NCI-H128 (cell line): ENCODE measurements at regions not wholly inside any gene's neighbourhood (a gene's known extent, or its start where the extent isn't known, plus 50 kb on each side); places are given as distances from the start of the nearest gene placed in this dataset.

ENCODE experiments used
- DNase-seq: peaks from one replicate; lab custom pipeline; 2025; ENCODE audit not compliant: unreplicated experiment; lab: John Stamatoyannopoulos, UW

DNA sequence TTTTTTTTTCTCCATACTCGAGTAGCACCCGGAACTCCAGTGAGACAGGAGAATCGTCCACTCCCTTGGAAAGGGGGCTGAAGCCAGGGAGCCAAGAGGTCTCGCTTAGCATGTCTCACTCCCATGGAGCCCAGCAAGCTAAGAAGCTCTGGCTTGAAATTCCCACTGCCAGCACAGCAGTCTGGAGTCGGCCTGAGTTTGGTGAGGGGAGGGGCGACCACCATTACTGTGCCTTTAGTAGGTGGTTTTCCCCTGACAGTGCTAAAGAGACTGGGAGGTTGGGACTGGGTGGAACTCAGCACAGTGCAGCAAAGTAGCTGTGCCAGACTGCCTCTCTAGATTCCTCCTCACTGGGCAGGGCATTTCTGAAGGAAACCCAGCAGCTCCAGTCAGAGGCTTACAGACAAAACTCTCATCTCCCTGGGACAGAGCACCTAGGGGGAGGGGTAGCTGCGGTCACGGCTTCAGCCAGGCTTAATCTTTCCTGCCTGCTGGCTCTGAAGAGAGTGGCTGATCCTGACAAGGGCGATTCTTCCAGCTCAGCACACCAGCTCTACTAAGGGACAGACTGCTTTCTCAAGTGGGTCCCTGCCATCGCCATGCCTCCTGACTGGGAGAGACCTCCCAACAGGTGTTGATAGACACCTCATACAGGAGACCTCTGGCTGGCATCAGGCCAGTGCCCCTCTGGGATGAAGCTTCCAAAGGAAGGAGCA is 414.5 kb upstream of the ZNF608 start:
- no peak for DNase-seq

DNA sequence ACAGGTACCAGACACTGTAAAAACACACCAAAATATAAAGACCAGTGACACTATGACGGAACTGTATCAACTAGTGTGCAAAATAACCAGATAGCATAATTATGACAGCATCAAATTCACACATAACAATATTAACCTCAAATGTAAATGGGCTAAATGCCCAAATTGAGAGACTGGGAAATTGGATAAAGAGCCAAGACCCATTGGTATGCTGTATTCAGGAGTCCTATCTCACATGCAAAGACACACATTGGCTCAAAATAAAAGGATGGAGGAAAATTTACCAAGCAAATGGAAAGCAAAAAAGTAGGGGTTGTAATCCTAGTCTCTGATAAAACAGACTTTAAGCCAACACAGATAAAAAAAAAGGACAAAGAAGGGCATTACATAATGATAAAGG is 416.3 kb upstream of the ZNF608 start:
- no peak for DNase-seq

- DNase-seq: no peak
Observed at GRCh38 chr5:125169396-125169795, 423.0 kb upstream of the ZNF608 start.

GRCh38 chr5:125171641-125172040 is 425.2 kb upstream of the ZNF608 start:
- no peak for DNase-seq

DNA sequence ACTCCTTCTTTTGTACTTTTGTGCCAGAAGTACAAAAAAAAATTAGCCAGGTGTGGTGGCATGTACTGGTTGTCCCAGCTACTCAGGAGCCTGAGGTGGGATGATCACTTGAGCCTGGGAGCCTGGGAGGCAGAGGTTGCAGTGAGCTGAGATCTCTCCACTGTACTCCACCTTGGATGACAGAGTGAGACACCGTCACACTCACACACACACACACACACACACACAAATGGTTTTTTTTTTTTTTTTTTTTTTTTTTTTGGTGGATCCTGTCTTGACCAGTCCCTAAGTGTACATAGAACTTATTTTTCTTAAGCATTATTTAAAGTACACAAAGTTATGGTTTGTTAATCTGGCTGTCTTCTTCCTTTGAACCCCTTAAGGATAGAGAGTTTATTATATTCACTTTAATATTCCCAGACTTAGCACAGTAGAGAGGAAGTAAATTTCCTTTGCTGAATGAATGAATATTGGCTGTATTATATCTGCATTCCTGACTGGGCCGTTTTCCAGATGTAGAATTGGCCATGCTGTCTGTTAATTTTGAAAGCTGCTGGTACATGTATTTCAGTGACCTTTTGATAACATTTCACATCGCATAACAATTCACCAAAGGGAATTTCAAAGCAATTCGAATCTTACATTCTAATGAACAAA is 429.0 kb upstream of the ZNF608 start:
- DNase-seq: no peak

GRCh38 chr5:125176005-125176390 is 429.6 kb upstream of the ZNF608 start:
- DNase-seq: no peak

GRCh38 chr5:125177340-125177739 is 430.9 kb upstream of the ZNF608 start:
- DNase-seq: no peak

GRCh38 chr5:125179612-125180011 is 433.2 kb upstream of the ZNF608 start:
- DNase-seq: no peak

DNA sequence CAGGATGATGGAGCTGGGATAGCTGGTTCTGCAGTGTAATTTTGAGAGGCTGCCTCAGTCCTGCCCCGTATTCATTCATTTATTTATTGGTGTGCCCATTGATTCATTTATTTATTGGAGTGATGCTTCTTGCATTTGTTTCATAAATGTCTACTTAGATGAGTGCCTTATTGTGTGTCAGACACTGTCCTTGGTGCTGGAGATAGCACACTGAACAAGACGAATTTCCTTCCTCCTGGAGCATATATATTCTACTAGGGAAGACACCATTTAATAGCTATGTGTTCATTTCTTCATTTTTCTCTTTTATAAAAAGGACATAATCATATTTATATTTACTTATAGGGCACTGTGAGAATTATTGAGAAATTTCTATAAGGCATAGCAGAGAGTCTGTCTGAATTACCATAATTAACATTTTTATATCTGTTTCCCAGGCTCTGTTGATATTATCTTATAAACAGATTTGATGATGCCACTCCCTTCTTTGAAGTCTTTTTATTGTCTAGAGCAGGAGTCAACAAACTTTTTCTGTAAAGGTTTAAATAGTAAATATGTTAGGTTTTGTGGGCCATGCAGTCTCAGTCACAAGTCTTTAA is 433.9 kb upstream of the ZNF608 start:
- no peak for DNase-seq

- no peak for DNase-seq
Observed at GRCh38 chr5:125181159-125181558, 434.7 kb upstream of the ZNF608 start.

GRCh38 chr5:125181955-125182354 is 435.5 kb upstream of the ZNF608 start:
- DNase-seq: no peak

GRCh38 chr5:125185740-125186139 is 439.3 kb upstream of the ZNF608 start:
- no peak for DNase-seq

GRCh38 chr5:125186911-125187375 is 440.5 kb upstream of the ZNF608 start:
- DNase-seq: no peak

DNA sequence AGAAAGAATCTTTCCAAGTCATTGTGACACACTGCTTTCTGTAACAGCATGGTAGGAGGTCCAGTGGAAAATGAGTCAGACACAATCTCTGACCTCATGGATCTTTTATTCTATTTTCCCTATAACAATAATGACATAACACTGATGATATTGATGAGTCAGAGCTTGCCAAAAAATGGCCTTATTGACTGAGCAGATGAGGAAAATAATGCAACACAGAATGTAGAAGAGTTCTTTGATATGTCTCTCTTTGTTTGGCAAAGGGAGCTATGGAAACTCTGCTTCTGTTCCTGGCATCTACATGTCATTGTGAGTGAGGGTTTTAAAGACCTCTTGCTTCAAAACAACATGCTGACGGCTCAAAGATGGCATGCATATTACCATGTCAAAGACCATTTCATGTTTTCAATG is 443.1 kb upstream of the ZNF608 start:
- no peak for DNase-seq

- no peak for DNase-seq
Observed at GRCh38 chr5:125190232-125191087, 444.0 kb upstream of the ZNF608 start.

GRCh38 chr5:125194883-125195282 is 448.4 kb upstream of the ZNF608 start:
- DNase-seq: no peak

- peak; percentile 59 for DNase-seq
Observed at GRCh38 chr5:125196481-125197111, 450.2 kb upstream of the ZNF608 start.

- no peak for DNase-seq
Observed at GRCh38 chr5:125197321-125197720, 450.9 kb upstream of the ZNF608 start.

DNA sequence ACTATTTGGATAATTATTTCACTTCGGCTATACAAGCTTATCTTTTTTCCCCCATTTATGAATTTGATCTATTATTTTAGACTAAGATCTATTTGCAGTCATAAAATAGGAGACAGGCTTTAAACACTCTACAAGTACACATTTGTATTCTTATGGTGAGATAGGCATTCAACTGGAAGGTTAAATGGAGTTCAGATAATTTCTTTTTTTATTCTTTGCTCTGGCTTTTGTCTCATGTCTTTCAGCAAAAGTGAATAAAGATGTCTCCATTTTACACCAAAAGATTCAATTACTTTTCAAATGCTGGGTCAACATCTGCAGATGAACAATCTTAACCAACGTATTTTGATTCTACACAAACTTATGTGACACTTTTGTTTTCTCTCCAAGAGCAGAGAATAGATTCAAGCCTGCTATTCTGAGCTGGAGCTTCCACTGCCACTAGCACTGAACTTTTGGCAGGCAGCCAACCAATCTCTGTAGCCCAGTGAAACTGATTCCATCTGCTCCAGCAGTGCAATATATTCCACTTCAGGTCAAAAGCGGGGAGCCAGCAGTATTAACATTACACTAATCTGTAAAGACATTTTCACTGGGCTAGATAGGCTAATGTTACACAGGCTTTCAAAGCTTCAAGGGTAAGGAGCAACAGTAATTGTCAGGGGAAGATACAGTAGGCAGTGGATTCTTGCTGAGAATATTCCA is 452.0 kb upstream of the ZNF608 start:
- peak; percentile 92 for DNase-seq

DNA sequence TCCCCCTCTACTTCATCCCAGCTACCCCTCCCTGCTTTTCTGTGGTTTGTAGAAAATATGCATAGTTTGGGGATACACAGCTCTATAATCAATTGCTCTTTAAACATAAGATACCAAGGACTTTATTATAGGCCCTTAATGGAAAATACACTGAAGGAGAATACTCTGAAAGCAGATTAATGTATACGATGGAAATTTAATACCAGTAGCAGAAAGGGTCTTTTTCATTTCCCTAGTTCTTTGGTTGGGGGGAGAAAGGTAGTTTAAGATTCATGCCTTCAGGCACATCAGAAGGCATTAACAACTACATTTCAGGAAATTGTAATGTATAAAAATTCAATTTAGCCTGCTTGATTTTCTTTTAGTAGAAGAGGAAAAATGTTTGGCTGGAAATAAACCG is 452.9 kb upstream of the ZNF608 start:
- DNase-seq: no peak
